Gastroesophageal sphincter (tissue), 3 donors: ENCODE measurements at regions not wholly inside any gene's neighbourhood (a gene's known extent, or its start where the extent isn't known, plus 50 kb on each side); places are given as distances from the start of the nearest gene placed in this dataset.

Source experiments
- CTCF ChIP-seq, 4 experiments: fragments of 200-600 bp in 2 of 4; fragments of 450-650 bp in 2 of 4; sonication (generic) in 1 of 4; IDR thresholded peaks; one replicate each; pipeline ENCODE4 v1.5.1; 2017 to 2019; ENCODE audit warnings: antibody characterized with exemption in 4 of 4, mild to moderate bottlenecking in 2 of 4, moderate library complexity in 2 of 4
- POLR2A ChIP-seq, 2 donors: fragments of 450-650 bp; IDR thresholded peaks; one replicate each; pipeline ENCODE4 v1.6.1; 2017; ENCODE audit warnings: antibody characterized with exemption in 2 of 2, mild to moderate bottlenecking in 2 of 2, moderate library complexity in 1 of 2

GRCh38 chr11:93942176-93942575 is 79.0 kb upstream of the HEPHL1 start:
- TF ChIP-seq CTCF (IDR thresholded peaks at IDR 0.05) (no peak), POLR2A (IDR thresholded peaks at IDR 0.05) (no peak)
